ENCODE measurements at regions not wholly inside any gene's neighbourhood (a gene's known extent, or its start where the extent isn't known, plus 50 kb on each side); places are given as distances from the start of the nearest gene placed in this dataset.

- no peak for TF ChIP-seq CTCF (IDR thresholded peaks at IDR 0.05; ENCODE audit: low read depth, low read length)
- no peak for TF ChIP-seq EZH2phosphoT487 (IDR thresholded peaks at IDR 0.05; ENCODE audit: low read depth)
These were observed 70.9 kb downstream of the ATXN3L start for GRCh38 chrX:13248867-13249486.
